GM04504 (cell line): ENCODE measurements at regions not wholly inside any gene's neighbourhood (a gene's known extent, or its start where the extent isn't known, plus 50 kb on each side); places are given as distances from the start of the nearest gene placed in this dataset.

Source experiments
- DNase-seq: peaks from one replicate; pipeline ENCODE4 v3.0.0-alpha.2; 2012; ENCODE audit warnings: low read depth

DNA sequence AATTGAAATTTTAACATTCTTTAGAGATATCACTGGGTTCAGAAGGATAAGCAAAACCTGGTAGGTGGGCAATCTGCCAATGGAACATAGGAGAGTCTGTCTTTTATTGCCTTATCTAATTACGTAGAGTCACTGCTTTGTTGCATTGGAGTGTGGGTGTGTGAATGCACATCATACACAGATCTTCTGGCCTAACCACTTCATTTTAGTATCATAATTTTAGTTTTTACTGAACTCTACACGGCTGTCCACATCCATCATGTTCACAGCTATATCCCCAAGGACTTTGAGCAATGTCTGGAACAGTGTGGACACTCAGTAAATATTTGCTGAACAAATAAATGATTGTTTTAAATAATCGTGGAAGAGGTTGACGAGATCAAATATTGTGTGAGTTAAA is 104.6 kb upstream of the AKIRIN2 start:
- no peak for DNase-seq

GRCh38 chr6:87806099-87806498 is 104.1 kb upstream of the AKIRIN2 start:
- DNase-seq: no peak

DNA sequence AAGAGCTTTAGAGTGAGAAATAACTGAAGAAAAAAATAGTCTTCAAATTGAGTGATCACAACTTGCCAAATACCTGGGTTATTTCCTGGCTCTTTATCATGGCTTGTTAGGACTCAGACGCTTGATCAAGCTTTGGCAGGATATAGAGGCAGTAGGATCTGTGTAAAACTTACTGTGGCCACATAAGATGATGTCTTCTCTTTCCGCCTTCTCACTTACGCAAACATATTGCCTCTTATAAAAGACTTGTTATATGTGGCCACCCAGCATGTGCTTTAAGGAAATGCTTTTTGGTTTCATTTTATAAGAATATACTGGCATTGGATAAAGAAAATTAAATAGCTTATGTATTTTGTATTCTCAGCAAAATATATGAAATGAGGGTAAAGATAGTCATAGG is 101.8 kb upstream of the AKIRIN2 start:
- DNase-seq: no peak

- DNase-seq: no peak
Measured at GRCh38 chr6:87799651-87800050, 97.6 kb upstream of the AKIRIN2 start.

GRCh38 chr6:87798393-87799278 is 96.6 kb upstream of the AKIRIN2 start:
- no peak for DNase-seq

DNA sequence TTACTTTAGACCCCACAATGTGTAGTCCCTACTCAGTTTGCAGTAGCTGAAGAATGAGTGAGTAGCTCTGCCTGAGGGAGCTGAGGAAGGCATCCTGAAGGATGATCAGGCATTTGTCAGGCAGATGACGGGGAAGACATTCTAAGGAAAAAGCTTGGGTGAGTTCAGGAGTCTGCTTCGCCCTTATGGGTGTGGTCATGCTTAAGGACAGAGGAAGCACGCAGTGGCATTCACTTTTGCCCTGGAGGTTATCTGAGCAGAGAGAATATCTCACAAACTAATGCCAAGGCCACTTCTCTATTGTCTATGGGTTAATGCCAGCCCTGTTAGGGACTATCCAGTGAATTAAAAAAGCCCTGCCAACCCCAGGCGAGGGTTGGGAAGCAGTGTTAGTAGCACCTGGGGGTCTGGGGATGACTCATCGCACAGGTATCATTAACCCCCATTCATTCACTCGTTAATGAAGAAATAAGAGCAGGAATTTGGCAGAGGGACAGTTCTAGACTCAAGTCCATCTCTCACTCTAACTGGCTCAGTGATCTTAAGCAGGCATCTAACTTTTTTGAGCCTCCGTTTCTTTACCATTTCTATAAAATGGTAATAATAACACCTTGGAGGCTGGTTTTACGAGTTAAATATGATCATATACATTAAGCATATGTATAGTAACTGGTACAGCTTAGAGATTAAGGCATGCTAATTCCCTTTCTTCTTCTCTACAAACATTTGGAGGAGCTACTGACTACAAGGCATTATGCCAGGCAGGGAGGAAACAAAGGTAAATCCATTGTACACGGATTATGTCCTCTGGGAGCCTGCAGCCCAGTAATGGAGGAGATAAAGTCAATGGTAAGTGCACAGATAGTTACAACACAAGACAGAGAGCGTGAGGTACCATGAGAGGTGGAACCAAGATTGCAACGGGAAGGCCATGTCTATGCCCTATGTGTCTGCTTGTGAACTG is 93.2 kb upstream of the AKIRIN2 start:
- no peak for DNase-seq

GRCh38 chr6:87793315-87793714 is 91.3 kb upstream of the AKIRIN2 start:
- DNase-seq: no peak

DNA sequence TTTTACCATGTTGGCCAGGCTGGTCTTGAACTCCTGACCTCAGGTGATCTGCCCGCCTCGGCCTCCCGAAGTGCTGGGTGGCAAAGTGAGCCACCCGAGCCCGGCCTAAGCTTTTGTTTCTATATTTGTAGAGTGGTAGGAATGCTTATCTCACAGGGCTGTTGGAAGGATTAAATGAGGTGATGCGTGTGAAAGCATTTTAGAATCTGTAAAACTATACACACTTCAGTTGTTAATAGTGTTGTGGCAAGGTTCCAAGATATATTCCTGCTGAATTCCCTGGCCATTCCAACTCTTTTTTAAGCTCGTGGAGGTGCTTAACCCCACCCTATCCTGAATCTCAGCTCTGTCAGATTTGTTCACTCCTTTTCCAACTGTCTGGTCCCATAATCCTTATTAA is 89.9 kb upstream of the AKIRIN2 start:
- DNase-seq: no peak

GRCh38 chr6:87791485-87791884 is 89.5 kb upstream of the AKIRIN2 start:
- no peak for DNase-seq

- DNase-seq: no peak
Measured at GRCh38 chr6:87791029-87791428, 89.0 kb upstream of the AKIRIN2 start.

DNA sequence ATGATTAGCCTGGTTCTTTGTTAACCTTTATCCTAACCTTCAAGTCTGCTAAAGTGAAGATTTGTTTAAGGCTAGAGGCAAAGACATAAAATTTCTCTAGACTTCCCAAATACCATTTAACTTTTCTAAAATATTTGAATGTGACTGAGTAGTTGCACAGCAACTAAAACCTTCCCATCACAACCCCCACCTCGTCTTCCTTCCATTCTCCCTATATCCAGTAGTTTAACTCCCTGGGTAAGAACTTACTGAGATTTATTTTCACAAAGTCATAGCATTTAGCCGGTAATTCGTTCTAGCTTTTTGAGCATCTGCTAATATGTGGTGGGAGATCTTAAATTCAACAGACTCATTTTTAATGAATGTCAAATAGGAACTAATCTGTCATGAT is 87.9 kb upstream of the AKIRIN2 start:
- no peak for DNase-seq

DNA sequence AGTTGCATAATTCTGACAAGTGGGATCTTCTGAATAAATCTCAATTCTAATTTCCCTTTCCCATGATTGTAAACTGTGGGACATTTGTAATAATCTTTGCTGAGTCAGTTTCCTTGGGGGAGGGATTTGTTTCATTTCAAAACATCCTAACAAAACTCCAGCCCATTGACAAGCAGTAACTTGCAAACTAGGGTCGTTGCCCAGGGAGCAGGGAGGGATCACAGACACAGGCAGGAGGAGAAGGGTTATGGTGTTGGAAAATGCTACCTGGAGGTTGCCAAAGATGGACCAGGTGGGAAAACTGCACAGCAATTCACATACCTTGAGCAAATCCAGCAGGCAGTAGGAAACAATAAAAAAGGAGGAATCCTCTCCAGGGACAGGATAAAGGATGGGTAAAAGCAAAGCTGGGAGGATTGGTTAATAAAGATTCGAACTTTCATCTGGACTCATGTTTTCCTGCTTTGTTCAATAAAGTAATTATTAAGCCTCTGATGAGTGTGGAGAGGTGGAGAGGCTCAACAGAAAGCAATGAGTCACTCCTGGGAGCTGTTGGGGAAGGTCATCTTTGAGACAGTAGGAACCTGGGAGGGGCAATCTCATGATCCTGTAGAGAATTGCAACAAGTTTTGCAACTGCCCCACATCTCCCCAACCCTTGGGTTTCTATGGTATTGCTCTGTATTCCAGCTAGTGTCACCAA is 87.3 kb upstream of the AKIRIN2 start:
- peak; percentile 62 for DNase-seq

GRCh38 chr6:87788141-87788540 is 86.1 kb upstream of the AKIRIN2 start:
- no peak for DNase-seq

DNA sequence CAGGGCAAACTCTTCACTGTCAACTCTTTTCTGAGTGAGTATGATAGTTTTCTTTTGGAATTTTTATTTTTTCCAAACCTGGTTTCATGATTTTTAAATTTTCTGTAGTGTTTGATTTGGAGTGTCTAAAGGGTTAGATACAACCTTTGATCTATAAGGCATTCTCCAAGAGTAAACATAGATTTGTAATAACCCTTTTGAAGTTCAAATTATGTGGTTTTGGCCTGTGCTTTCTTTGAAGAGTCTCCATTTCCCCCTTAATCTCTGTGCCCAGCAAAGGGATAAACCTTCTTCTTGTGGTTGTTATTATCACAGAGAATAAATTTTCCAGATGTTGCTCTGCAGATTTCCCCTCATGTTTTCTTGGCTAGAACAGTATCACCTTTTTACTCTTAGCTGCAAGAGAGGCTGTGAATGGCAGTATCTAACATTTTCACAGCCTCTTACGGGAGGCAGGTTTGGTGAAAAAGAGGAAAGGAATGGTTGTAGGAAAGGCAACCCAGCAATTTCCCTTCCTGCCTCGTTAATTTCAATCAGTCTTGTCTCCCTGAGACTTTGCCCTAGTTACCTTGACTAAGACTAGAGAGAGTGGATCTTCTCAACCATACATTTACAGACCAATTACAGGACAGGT is 83.3 kb upstream of the AKIRIN2 start:
- DNase-seq: no peak

DNA sequence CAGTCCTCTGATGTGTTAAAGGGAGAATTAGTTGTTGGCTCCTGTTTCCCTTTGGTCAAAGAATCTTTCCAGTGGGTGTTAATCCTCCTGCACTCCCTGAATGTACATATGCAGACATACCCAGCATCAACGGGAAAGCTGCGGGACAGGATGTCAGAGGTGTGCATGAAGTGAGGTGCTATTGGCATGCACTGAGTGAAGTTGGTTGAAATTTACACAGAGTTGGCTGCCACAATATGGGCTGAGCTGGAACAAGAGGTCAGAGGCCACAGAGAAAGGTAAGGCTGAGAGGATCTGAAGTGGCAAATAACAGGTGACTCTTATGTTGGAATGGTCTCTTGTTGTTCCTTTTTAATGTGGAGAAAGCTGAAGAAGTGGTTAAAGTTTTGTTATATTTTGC is 82.7 kb upstream of the AKIRIN2 start:
- no peak for DNase-seq

DNA sequence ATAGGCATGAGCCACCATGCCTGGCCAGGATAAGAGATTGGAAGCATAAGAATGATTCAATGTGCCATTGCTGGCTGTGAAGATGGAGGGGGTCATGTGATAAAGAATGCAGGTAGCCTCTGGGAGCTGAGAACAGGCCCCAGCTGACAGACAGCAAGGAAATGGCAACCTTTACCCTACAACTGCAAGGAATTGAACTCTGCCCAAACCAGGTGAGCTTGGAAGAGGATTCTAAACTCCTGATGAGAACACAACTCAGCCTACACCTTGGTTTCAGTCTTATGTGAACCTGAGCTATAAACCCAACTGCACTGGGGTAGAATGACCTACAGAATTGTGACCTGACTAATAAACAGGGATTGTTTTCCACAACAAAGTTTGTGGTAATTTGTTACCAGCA is 82.0 kb upstream of the AKIRIN2 start:
- no peak for DNase-seq

- DNase-seq: no peak
Measured at GRCh38 chr6:87779542-87779941, 77.5 kb upstream of the AKIRIN2 start.

GRCh38 chr6:87772597-87773530 is 70.8 kb upstream of the AKIRIN2 start:
- DNase-seq: peak; percentile 22

DNA sequence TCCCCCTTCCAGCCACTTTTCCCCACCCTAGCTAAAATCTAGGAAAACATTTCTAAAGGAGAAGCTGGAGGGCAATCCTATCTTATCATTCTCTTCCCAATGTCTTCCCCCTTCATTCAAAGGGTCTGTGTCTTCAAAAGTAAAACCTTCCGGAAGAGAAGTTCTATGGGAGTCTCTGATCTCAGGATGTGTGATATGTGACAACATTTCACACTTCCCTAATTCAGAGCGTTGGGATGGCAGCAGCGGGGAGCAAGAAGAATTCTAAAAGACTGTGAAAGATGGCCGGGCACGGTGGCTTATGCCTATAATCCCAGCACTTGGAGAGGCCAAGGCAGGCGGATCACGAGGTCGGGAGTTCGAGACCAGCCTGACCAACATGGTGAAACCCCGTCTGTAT is 65.4 kb upstream of the AKIRIN2 start:
- no peak for DNase-seq

DNA sequence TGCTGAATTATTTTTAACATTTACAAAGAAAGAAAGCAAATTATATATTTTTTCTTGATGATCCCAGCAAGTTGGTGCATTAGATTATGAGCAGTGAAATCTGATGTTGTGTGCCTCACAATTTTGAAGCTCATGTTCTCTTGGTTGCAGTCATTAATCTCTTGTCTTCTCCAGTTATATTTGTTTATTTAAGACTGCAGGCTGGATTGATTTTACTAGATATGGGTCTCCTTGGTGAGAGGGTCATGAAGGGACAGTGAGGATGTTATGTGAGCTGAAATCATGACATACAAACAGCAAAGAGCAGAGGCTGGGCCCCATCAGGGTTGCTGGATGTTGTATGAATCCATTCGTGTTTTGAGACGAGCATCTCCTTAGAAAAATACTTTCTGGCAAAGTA is 64.2 kb upstream of the AKIRIN2 start:
- DNase-seq: no peak

DNA sequence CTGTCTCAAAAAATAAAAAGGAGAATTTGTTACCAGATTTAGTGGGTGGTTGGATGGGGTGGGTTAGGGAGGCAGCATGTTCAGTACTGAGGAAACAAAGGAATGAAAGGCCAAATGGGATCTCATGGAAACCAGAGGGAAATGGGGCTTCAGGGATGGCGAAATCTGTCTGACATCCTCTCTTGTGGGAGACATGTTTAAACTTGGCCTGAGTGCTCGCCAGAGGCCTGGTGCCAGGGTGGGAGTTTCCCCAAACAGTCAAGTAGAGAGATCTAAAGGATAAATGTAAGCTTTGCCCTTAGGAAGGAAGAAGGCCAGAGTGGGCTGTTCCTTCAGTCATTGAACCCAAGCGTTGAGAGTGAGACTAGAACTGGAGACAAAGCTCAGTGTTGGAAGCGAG is 61.9 kb upstream of the AKIRIN2 start:
- DNase-seq: no peak
